ENCODE measurements at regions not wholly inside any gene's neighbourhood (a gene's known extent, or its start where the extent isn't known, plus 50 kb on each side); places are given as distances from the start of the nearest gene placed in this dataset.
"Not testable (repeated sequence)": the region's sequence is repeated elsewhere in the genome, so short reads cannot be mapped to it uniquely, and the experiment has no call there.

GRCh38 chr2:8558956-8559355 lies 122.9 kb upstream of the ID2 start:
- no peak for DNase-seq (ENCODE audit: low read depth, low spot score)

GRCh38 chr2:8559805-8560204 lies 122.1 kb upstream of the ID2 start:
- no peak for DNase-seq (ENCODE audit: low read depth, low spot score)

GRCh38 chr2:8561692-8562091 lies 120.2 kb upstream of the ID2 start:
- DNase-seq (ENCODE audit: low read depth, low spot score) = not testable (repeated sequence)

- DNase-seq (ENCODE audit: low read depth, low spot score) = no peak
Observed at GRCh38 chr2:8563814-8564474, 117.9 kb upstream of the ID2 start.

GRCh38 chr2:8564475-8564874 lies 117.4 kb upstream of the ID2 start:
- DNase-seq (ENCODE audit: low read depth, low spot score) = no peak

GRCh38 chr2:8565399-8566154 lies 116.3 kb upstream of the ID2 start:
- DNase-seq (ENCODE audit: low read depth, low spot score) = no peak

GRCh38 chr2:8566155-8566670 lies 115.6 kb upstream of the ID2 start:
- no peak for DNase-seq (ENCODE audit: low read depth, low spot score)

- no peak for DNase-seq (ENCODE audit: low read depth, low spot score)
Observed at GRCh38 chr2:8566774-8567468, 114.9 kb upstream of the ID2 start.

GRCh38 chr2:8567469-8568260 lies 114.2 kb upstream of the ID2 start:
- no peak for DNase-seq (ENCODE audit: low read depth, low spot score)

- no peak for DNase-seq (ENCODE audit: low read depth, low spot score)
Observed at GRCh38 chr2:8568543-8569302, 113.1 kb upstream of the ID2 start.

GRCh38 chr2:8569332-8569930 lies 112.4 kb upstream of the ID2 start:
- no peak for DNase-seq (ENCODE audit: low read depth, low spot score)

- DNase-seq (ENCODE audit: low read depth, low spot score) = no peak
Observed at GRCh38 chr2:8570637-8571036, 111.2 kb upstream of the ID2 start.

GRCh38 chr2:8571301-8571791 lies 110.5 kb upstream of the ID2 start:
- no peak for DNase-seq (ENCODE audit: low read depth, low spot score)

GRCh38 chr2:8571792-8572499 lies 109.9 kb upstream of the ID2 start:
- DNase-seq (ENCODE audit: low read depth, low spot score) = no peak

GRCh38 chr2:8572712-8573233 lies 109.1 kb upstream of the ID2 start:
- DNase-seq (ENCODE audit: low read depth, low spot score) = no peak

GRCh38 chr2:8573234-8573941 lies 108.5 kb upstream of the ID2 start:
- no peak for DNase-seq (ENCODE audit: low read depth, low spot score)

GRCh38 chr2:8573942-8574195 lies 108.0 kb upstream of the ID2 start:
- no peak for DNase-seq (ENCODE audit: low read depth, low spot score)

- DNase-seq (ENCODE audit: low read depth, low spot score) = peak; percentile 65
Observed at GRCh38 chr2:8574196-8575037, 107.4 kb upstream of the ID2 start.

Data from astrocyte of the hippocampus (primary cell).